GM19238 (cell line): ENCODE measurements at regions not wholly inside any gene's neighbourhood (a gene's known extent, or its start where the extent isn't known, plus 50 kb on each side); places are given as distances from the start of the nearest gene placed in this dataset.
"Not testable (repeated sequence)": the region's sequence is repeated elsewhere in the genome, so short reads cannot be mapped to it uniquely, and the experiment has no call there.

ENCODE experiments used
- DNase-seq: peaks from one replicate; pipeline ENCODE4 v3.0.0; 2011; ENCODE audit warnings: low spot score; ENCODE audit not compliant: insufficient read length

DNA sequence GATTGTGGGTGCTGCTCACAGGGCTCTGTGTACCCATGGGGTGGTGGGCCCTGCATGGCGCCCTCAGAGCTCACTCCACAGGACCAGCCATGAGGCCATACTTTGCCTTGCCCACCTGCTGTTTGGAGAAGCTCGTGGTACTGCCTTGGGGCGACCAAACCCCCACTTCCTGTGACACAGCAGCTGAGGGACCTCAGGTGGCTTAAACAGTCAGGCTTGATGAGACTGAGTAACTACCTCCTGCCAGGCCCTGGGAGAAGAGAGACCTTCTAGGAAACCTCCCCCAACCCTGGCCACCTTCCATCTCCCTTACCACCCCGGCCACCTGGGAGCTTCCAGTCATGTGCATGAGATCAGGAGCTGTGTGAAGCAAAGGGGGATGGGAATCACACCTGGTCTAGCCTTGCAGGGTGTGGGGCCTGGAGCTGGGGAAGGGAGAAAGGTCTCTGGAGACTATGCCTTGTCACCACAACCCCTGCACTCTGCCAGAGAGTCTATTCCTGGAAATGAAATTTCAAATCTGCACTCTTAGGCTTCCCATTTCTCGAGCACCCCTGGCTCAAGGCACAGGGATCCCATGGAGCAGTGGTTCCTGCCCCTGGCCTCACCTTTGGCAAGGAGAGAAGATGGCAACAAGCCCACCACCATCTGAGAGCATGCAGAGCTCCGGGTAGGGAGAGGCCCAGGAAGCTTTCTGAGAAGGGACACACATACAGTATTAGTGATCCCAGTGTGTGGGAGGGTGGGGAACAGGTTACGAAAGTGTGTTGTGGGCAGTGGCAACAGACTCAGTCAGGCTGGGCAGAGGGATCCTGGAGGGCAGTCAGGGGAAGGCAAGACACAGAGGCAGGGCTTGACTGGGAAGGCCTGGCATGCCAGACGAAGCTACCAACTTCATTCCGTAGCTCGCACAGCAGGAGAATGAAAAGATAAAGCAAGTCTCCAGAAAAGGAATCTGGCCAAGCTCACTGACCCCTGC lies 125.0 kb downstream of the URI1 start:
- DNase-seq, result no peak

DNA sequence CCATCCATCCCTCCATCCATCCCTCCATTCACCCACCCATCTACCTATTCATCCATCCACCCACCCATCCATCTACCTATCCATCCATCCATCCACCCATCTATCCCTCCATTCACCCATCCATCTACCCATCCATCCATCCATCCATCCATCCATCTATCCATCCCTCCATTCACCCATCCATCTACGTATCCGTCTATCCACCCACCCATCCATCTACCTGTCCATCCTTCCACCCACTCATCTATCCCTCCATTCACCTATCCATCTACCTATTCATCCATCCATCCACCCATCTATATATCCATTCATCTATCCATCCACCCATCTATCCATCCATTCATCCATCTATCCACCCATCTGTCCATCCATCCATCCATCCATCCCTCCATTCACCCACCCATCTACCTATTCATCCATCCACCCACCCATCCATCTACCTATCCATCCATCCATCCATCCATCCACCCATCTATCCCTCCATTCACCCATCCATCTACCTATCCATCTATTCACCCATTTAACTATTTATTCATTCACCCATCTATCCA lies 126.0 kb downstream of the URI1 start:
- not testable (repeated sequence) for DNase-seq

DNA sequence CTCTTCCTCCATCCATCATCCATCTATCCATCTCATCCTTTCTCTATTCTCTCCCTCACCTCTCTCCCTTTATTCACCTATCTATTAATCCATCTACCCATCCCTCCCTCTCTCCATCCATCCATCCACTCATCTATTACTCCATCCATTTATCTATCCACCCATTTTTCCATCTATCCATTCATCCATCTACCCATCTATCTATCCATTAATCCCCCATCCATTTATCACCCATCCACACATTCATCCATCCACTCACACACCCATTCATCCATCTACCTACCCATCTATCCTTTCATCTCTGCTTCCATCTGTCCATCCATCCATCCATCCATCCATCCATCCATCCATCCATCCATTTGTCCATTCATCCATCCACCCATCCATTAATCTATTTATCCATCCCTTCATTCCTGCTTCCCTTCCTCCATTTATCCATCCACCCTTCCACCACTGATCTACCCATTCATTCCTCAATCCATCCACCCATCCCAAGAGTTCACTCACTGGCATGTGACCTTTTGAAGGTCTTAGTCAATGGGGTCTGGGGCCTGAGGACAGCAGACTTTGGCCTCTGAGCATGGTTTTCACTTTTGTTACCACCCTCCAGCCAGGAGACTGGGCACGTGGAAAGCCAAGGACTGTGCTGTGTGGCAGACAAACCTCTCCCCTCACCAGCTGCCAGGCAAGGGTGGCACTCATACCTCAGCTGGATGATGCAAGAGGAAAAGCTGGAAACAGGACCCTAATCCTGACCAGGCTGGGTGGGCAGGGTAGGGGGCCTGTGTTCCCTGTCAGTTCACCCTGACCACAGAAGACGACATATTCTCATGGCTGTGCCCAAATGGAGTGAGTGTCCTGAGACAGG lies 126.7 kb downstream of the URI1 start:
- no peak for DNase-seq

DNA sequence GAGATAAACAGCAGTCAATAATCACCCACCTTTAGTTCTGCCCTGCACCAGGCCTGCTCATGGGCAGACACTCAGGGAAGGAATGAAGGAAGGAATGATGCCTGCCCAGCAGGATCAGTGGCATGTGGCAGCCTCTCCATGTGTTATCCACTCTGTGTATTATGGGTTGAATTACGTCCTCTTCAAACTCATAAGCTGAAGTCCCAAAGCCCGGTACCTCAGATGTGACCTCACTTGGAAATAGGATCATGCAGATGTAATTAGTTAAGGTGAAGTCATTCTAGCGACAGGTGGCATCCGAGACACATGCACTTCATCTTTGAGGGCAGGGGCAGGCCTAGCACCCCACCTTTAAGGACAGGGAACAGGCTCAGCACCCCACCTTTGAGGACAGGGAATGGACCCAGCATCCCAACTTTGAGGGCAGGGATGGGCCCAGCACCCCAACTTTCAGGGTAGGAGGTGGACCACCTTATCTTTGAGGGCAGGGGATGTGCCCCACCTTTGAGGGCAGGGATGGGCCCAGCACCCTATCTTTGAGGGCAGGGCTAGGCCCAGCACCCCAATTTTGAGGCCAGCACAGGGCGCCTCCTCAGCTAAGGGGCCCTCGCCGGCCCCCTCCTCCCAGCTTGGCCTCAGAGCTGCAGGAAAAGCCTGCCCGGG lies 127.6 kb downstream of the URI1 start:
- DNase-seq, result no peak

DNA sequence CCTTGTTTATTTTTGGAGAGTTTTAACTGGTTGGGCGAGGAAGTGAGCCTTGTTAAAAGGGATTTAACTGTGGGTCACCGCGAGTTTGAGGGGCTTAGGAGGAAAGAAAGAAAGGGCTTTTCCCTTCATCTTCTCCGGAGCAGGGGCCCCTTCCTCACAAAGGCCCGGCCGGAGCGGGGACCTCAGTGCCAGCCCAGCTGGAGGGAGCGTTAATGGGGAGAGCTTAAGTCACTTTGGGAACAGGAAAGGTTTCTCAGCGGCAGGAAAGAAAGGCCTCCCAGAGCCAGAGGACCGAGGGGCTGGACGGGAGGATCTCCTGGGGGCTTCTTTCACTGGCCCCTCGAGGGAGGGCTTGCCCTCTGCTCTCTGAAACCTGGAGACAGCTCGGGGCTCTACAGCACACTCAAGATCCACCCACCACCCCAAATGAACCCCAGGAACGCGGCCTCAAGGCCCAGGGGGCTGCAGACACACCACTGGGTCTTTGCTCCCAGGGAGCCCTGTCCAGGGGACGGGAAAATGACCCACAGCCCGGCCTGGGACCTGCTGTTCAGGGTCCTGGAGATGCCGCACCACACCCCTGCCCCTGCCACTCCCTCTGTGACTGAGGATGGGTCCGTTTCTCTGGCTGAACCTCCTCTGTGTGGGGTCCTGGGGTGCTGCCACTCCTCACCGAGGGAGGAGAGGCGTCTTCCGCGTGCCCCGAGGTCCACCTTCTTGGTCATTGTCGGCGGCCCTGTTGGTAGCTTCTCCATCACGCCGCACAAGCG lies 128.3 kb downstream of the URI1 start:
- no peak for DNase-seq

DNA sequence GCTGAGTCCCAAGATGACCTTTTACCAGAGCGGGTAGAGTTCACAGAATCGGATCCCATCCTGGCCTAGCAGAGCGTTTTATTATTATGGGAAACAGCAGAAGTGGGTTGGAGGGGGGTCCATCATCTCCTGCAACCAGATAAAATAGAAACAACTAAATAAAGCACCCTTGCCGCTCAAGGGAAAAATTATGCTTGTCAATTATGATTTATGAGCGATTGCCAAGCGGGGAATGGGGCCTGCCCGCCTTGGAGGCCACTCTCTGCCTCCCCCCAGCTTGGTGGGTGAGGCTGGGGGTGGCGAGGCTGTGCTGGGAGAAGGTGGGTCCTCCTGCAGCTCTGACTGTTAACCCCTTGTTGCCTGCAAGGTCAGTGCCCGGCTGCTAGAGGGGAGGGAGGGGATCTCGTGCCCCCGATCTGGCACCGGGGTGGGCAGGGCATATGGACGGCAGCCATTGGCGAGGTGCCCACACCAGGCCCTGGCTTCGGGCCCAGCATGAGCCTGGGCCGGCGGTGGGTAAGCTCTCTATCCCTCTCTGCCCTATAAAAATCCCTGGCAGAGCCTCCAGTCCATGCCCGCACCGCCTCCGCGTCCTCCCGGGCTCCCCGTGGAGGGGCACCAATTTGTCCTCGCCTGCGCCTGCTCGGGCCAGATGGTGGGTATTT lies 129.1 kb downstream of the URI1 start:
- no peak for DNase-seq

DNA sequence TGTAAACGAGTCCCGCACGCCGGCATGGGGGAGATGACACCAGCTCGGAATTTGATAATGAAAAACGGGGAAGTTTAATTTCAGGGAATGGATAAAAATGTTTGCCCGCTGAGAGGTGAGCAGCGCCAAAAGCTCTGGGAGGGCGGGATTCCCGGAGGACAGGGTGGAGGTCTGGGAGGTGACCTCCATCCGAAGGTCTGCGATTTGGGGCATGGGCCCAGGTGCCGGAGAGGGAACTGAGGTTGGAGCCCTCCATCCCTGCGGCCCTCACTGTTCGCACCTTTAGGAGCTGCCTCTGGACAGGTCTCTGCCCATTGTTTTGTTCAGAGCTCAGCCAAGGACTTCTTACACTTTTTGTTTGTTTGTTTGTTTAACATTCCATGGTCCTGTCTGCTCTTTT lies 129.8 kb downstream of the URI1 start:
- no peak for DNase-seq

DNA sequence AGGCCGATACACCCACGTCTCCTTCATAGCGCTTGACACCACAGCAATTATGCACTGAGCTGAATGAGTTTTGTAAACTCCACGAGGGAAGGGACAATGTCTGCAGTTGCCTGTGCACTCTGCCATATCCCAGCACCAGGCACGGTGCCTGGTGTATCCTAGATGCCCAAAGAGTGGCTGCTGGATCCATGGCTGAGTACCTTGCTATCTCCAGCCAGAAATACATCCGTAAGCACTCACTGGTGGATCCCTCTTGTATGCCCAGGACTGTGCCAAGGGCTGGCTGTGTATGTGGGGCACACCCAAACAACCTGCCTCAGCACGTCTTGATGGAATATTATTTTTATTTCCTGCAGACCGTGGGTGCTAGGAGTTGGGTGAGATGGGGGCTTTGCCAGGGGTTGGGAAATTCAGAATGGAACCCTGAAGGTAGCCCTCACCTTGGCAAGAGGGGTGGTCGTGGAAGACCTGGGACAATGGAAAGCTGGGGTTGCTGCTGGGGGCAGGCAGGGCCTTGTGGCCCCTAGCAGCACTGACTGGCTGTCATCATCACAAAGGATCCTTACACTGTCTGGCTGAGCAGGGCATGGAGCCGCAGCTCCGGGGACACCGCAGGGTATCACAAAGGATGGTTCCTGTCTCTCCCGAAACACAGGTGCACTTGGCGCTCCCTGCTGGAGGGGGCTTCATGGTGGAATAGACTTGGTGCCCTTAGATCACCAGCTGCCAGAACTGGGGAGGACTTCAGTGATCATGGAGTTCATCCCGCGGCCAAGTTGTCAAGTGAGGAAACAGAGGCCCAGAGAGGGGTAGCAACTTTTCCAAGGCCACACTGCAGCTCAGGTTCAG lies 131.3 kb downstream of the URI1 start:
- DNase-seq, result no peak

DNA sequence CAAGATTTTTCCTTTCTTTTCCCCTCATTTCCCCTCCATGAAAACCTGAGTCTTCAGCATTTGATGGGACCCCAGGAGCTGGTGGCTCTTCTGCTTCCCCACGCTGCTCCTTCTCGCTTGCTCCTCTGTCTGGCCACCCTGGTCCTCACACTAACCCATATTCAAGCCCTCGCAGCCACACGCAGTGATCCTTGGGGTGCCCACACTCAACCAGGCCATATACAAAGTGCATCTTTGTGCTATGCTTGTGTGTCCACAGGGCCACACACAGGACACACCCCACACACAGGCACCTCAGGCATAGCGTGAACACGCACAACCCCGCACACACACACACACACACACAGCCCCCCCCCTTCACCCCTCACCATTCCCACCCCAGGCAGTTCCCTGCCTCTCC lies 132.1 kb downstream of the URI1 start:
- DNase-seq, result no peak

DNA sequence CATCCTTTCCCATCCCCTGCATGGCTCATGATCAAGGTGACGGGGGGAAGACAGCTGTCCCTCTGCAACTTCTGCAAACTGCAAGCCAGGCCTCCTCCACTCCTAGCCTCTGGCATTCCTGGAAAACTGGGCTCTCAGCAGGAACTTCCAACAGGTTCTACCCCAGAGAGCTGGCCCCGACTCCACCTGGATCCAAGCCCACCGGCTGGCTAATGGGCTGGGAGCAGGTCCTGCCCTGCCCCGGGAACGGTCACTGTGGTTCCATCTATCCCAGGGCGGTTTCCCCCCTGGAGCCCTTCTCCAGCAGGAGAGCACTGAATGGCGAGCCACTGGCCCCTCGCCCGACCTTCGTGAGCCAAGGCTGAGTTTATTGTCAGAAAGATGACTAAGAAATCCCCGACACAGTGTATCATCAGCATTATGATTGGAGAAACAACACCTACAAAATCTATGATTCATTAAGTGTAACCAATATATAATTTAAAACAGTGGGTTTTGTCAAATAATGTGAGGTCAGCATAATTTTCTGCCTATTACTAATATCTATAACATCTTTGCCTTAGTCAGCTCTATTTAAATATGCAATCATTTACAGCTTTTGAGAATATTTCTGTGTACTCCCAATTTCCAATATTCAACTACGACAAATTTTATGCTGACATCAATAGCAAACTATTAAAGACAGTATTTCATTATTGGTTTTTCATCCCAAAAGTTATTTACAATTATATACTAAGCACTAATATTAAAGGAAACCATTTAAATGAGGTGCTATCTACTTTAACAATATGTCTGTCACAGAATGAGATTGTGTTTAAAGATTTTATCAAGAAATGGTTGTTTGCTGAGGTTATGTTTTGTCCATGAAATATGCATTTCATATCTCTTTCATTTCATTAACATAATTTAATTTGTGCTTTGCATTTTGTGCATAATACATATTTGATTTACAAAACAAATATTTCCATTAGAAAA lies 133.0 kb downstream of the URI1 start:
- no peak for DNase-seq

DNA sequence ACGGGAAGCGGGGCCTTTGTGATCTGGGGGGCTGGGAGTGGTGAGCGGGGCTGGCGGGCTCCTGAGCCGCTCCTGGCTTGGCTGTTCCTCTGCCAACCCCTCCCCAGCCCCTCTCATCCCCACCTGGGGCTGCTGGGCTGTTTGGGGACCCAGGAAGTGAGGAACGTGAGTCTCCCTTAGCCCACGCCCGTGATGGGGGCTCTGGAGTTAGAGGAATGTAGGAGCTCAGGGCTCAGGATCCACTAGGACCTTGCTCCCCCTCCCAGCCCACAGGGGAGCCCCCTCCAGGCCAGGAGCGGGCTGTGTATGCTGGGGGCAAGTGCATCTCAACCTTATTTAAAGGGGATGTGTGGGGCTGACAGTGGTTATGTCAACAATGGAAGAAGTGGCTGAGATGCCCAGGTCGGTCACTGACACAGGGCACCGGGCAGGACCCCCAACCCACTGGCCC lies 134.1 kb downstream of the URI1 start:
- DNase-seq, result no peak

DNA sequence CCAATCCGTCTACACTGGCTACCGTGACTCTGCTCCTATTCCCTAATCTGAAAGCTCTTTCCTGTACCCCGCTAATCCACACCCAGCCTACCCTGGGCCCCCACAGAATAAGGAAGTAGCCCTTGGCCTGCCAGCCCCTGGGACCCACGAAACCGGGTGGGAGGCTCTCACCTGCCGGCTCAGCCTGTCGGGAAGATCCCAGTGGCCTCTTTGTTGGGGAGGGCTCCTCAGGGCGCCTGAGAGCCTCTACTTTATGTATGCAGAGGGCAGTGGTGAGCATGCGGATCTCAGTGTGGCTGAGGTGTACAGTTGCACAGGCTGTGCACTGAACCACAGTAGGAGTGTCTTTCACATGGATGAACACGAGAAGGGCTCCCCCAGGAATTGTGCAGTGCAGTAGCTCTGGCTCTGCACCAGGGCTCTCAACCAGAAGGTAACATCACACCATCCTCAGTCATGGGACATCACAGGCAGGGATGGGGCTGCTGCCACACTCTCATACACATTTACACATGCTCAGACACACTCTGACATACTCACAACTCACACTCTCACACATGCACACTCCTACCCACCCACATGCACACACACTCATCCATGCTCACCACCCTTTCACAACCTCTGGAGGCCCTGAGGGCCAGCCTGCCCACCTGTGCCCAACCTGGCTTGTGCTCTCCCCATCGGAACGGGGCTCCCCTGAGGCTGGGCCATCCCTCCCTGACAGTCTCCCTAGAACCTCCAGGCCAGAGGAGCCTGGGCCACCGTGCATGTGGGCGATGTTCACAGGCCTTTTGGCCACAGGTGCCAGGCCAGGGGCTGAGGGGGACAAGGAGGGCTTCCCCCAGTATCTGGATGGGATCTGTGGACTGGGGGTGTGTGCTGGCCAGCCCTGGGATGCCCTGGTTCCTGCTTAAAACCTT lies 135.0 kb downstream of the URI1 start:
- DNase-seq, result no peak

DNA sequence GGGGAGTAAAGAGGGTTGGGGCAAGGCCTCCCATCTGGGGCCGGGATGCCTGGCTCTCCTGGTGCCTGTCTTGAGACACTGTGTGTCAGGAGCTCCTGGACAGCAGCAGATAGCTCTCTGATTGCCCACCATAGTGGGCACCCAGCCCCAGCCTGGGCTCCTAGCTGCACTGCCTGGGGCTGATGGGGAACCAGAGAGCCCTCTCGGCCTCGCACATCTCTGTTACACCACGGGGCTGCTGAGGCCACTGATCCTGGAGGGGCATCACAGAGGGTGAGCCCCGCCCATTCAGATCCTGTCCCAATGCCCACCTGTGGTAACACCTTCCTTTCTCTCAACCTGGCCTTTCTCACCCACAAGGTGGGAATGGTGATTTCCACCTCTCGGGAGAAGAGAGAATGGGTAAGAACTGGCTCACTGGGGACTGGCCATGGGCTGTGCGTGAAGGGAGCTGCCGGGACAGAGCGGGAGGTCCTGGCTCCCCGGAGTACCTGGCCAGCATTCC lies 135.9 kb downstream of the URI1 start:
- no peak for DNase-seq

DNA sequence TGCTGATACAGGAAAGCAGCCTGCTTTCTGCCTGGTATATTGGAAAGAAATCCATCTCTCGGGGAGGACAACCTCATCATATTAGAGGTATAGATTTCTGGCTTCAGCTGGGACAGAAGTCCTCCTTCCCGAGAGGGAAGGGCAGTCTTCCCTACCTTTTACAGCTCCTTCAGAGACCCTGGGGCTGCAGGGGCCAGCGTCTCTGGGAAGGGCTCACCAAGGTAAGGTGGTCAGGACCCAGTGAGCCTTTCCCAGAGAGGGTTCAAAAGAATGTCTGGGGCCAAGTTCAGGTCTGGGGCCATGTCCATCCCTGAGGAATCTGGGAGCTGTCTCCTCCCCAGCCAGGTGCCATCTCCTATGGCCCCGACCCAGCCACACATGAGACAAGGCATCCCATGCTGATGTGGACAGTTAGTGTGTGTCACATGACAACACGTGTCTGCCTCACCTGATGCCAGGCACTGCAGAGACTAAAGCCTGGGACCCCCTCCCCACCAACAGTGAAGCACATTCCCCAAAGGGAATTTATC lies 136.4 kb downstream of the URI1 start:
- DNase-seq, result no peak

DNA sequence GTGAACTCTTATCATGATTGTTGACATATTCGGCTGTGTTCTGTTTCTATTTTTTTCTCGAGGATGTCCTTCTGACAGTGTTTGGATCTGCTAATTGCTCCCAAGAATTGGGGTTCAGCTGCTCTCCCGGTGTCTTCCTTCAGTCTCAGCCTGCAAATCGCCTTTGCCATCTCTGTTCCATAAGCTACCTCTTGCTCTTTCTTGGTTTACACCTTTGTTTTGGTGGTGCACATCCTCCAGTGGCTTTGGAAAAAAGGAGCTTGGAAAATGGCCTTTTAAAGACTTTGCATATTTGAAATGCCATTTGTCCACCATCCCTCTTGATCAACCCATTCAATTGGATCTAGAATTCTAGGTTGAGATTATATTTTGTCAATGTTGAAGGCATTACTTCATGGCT lies 137.2 kb downstream of the URI1 start:
- no peak for DNase-seq

DNA sequence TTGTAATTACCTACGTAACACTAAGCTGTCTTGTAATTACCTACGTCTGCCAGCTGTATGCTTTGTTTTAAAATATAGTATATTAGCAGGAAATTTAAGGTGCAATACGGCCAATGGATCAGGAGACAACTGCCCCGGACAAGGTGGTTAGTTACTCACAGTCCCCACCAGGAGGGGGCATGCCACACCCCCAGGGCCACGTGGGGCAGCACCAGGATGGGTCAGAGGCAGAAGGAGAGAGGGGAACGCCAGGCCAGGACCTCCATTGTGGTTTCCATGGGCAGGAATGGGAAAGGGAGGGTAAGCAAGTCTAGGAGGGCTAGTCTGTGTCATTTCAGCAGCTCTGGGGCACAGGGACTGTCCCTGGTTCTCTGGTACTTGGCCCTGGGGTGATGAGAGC lies 140.1 kb downstream of the URI1 start:
- DNase-seq, result no peak
